KOPT-K1 (cell line): ENCODE measurements at regions not wholly inside any gene's neighbourhood (a gene's known extent, or its start where the extent isn't known, plus 50 kb on each side); places are given as distances from the start of the nearest gene placed in this dataset.
"Not testable (repeated sequence)": the region's sequence is repeated elsewhere in the genome, so short reads cannot be mapped to it uniquely, and the experiment has no call there.

ENCODE experiments used
- H3K27ac ChIP-seq: fragments of 200-600 bp; sonication (generic); 2 replicates; pipeline ENCODE4 v1.5.1; 2016; ENCODE audit warnings: antibody characterized with exemption, mild to moderate bottlenecking, low read depth, low read length; ENCODE audit not compliant: poor library complexity, severe bottlenecking
- H3K36me3 ChIP-seq: fragments of 200-600 bp; sonication (generic); 2 replicates; pipeline ENCODE4 v1.5.1; 2017; ENCODE audit warnings: antibody characterized with exemption, mild to moderate bottlenecking, low read length, moderate library complexity; ENCODE audit not compliant: insufficient read depth
- H3K9me3 ChIP-seq: fragments of 200-600 bp; sonication (generic); 2 replicates; pipeline ENCODE4 v1.5.1; 2017; ENCODE audit warnings: antibody characterized with exemption, low read length, mild to moderate bottlenecking; ENCODE audit not compliant: insufficient read depth, poor library complexity, severe bottlenecking

GRCh38 chr7:157477550-157478212, 140.9 kb downstream of the DNAJB6 start:
- no peaks in the 10 kb centered on the region for H3K36me3 ChIP-seq
- H3K27ac ChIP-seq = no peak overlapping the region
- H3K9me3 ChIP-seq = peaks cover 10% of the 10 kb centered on the region

GRCh38 chr7:157478611-157479010, 141.8 kb downstream of the DNAJB6 start:
- not testable (repeated sequence) for H3K36me3 ChIP-seq, H3K27ac ChIP-seq, H3K9me3 ChIP-seq

GRCh38 chr7:157479326-157479725, 142.5 kb downstream of the DNAJB6 start:
- Histone ChIP-seq H3K27ac (no peak overlapping the region), H3K36me3 (no peaks in the 10 kb centered on the region), H3K9me3 (no peaks in the 10 kb centered on the region)

GRCh38 chr7:157480371-157481050, 143.7 kb downstream of the DNAJB6 start:
- Histone ChIP-seq H3K9me3 (no peaks in the 10 kb centered on the region), H3K36me3 (no peaks in the 10 kb centered on the region), H3K27ac (no peak overlapping the region)

- no peaks in the 10 kb centered on the region for H3K9me3 ChIP-seq
- no peaks in the 10 kb centered on the region for H3K36me3 ChIP-seq
- no peak overlapping the region for H3K27ac ChIP-seq
Observed at GRCh38 chr7:157481389-157481788, 144.6 kb downstream of the DNAJB6 start.

GRCh38 chr7:157482025-157482424, 145.2 kb downstream of the DNAJB6 start:
- Histone ChIP-seq H3K9me3 (no peaks in the 10 kb centered on the region), H3K27ac (no peak overlapping the region), H3K36me3 (no peaks in the 10 kb centered on the region)

GRCh38 chr7:157482517-157483087, 145.8 kb downstream of the DNAJB6 start:
- no peaks in the 10 kb centered on the region for H3K36me3 ChIP-seq
- H3K9me3 ChIP-seq = no peaks in the 10 kb centered on the region
- H3K27ac ChIP-seq = no peak overlapping the region

GRCh38 chr7:157483515-157483914, 146.7 kb downstream of the DNAJB6 start:
- no peaks in the 10 kb centered on the region for H3K36me3 ChIP-seq
- H3K9me3 ChIP-seq = no peaks in the 10 kb centered on the region
- no peak overlapping the region for H3K27ac ChIP-seq

GRCh38 chr7:157483971-157484410, 147.2 kb downstream of the DNAJB6 start:
- Histone ChIP-seq H3K36me3 (no peaks in the 10 kb centered on the region), H3K27ac (no peak overlapping the region), H3K9me3 (no peaks in the 10 kb centered on the region)

- H3K36me3 ChIP-seq = no peaks in the 10 kb centered on the region
- no peaks in the 10 kb centered on the region for H3K9me3 ChIP-seq
- no peak overlapping the region for H3K27ac ChIP-seq
Observed at GRCh38 chr7:157484411-157485081, 147.7 kb downstream of the DNAJB6 start.

- Histone ChIP-seq H3K27ac (no peak overlapping the region), H3K9me3 (no peaks in the 10 kb centered on the region), H3K36me3 (no peaks in the 10 kb centered on the region)
Observed at GRCh38 chr7:157485361-157485831, 148.6 kb downstream of the DNAJB6 start.

GRCh38 chr7:157486007-157486755, 149.4 kb downstream of the DNAJB6 start:
- Histone ChIP-seq H3K36me3 (no peaks in the 10 kb centered on the region), H3K27ac (no peak overlapping the region), H3K9me3 (peaks cover 2% of the 10 kb centered on the region)

- no peak overlapping the region for H3K27ac ChIP-seq
- peaks cover 7% of the 10 kb centered on the region for H3K9me3 ChIP-seq
- H3K36me3 ChIP-seq = no peaks in the 10 kb centered on the region
Observed at GRCh38 chr7:157487046-157487770, 150.4 kb downstream of the DNAJB6 start.

GRCh38 chr7:157488281-157488680, 151.5 kb downstream of the DNAJB6 start:
- no peaks in the 10 kb centered on the region for H3K36me3 ChIP-seq
- peaks cover 7% of the 10 kb centered on the region for H3K9me3 ChIP-seq
- no peak overlapping the region for H3K27ac ChIP-seq
